Upper lobe of right lung (tissue), 1 donor: ENCODE measurements at regions not wholly inside any gene's neighbourhood (a gene's known extent, or its start where the extent isn't known, plus 50 kb on each side); places are given as distances from the start of the nearest gene placed in this dataset.

Experiments
- ATAC-seq: fragments of 200-7000 bp; cut with Tn5 transposase; one replicate; pipeline ENCODE4 v1.9.1; 2020; ENCODE audit warnings: mild to moderate bottlenecking, moderate library complexity
- DNase-seq: peaks from one replicate; pipeline ENCODE4 v3.0.0-alpha.2; 2020
- H3K27ac ChIP-seq: fragments of 200-600 bp; one replicate; pipeline ENCODE4 v1.8.0; 2022
- H3K27me3 ChIP-seq: fragments of 200-600 bp; one replicate; pipeline ENCODE4 v1.8.0; 2022; ENCODE audit warnings: mild to moderate bottlenecking
- H3K36me3 ChIP-seq: fragments of 200-600 bp; one replicate; pipeline ENCODE4 v1.8.0; 2022
- H3K4me1 ChIP-seq: fragments of 200-600 bp; one replicate; pipeline ENCODE4 v1.8.0; 2022
- H3K4me3 ChIP-seq: fragments of 200-600 bp; one replicate; pipeline ENCODE4 v1.8.0; 2022; ENCODE audit warnings: mild to moderate bottlenecking
- H3K9me3 ChIP-seq: fragments of 200-600 bp; one replicate; pipeline ENCODE4 v1.8.0; 2022
- CTCF ChIP-seq: fragments of 200-600 bp; IDR thresholded peaks from one replicate; pipeline ENCODE4 v1.8.0; 2022; ENCODE audit warnings: antibody characterized with exemption
- intact Hi-C: fragments of 100-400 bp; cut with DNase I; formaldehyde crosslinking; loops from one replicate; pipeline ENCODE4 v1.11.0; 2022
- donor health status: DM: no; HTN: yes; CAD: no; lungs with severe emphysema.

GRCh38 chr20:11328839-11329238, 588.9 kb upstream of the BTBD3 start:
- ATAC-seq (no peak), DNase-seq (no peak)
- Histone ChIP-seq H3K4me3 (no peak overlapping the region), H3K27me3 (no peaks in the 10 kb centered on the region), H3K36me3 (no peaks in the 10 kb centered on the region), H3K4me1 (no peaks in the 10 kb centered on the region), H3K27ac (no peak overlapping the region), H3K9me3 (no peaks in the 10 kb centered on the region)
- TF ChIP-seq CTCF: no peak
- intact Hi-C loops: no loop called here

- intact Hi-C loops: no loop called here
- Histone ChIP-seq H3K27ac (no peak overlapping the region), H3K27me3 (no peaks in the 10 kb centered on the region), H3K4me3 (no peak overlapping the region), H3K4me1 (no peaks in the 10 kb centered on the region), H3K36me3 (no peaks in the 10 kb centered on the region), H3K9me3 (no peaks in the 10 kb centered on the region)
- no peak for TF ChIP-seq CTCF
- ATAC-seq (no peak), DNase-seq (no peak)
These were observed 588.4 kb upstream of the BTBD3 start for GRCh38 chr20:11329271-11329670.

GRCh38 chr20:11331096-11331495, 586.6 kb upstream of the BTBD3 start:
- intact Hi-C loops: no loop called here
- H3K27ac ChIP-seq: no peak overlapping the region
- H3K27me3 ChIP-seq: no peaks in the 10 kb centered on the region
- DNase-seq (no peak), ATAC-seq (no peak)
- H3K9me3 ChIP-seq: no peaks in the 10 kb centered on the region
- no peak overlapping the region for H3K4me3 ChIP-seq
- H3K36me3 ChIP-seq: no peaks in the 10 kb centered on the region
- no peaks in the 10 kb centered on the region for H3K4me1 ChIP-seq
- TF ChIP-seq CTCF: no peak

- no peak for ATAC-seq
- no peaks in the 10 kb centered on the region for H3K36me3 ChIP-seq
- no peaks in the 10 kb centered on the region for H3K9me3 ChIP-seq
- no peak for TF ChIP-seq CTCF
- DNase-seq: no peak
- intact Hi-C loops: no loop called here
- no peaks in the 10 kb centered on the region for H3K4me1 ChIP-seq
- no peak overlapping the region for H3K4me3 ChIP-seq
- H3K27me3 ChIP-seq: no peaks in the 10 kb centered on the region
- no peak overlapping the region for H3K27ac ChIP-seq
These were observed 585.3 kb upstream of the BTBD3 start for GRCh38 chr20:11332381-11332780.

- DNase-seq (no peak), ATAC-seq (no peak)
- no peak overlapping the region for H3K4me3 ChIP-seq
- no peaks in the 10 kb centered on the region for H3K9me3 ChIP-seq
- intact Hi-C loops: no loop called here
- no peaks in the 10 kb centered on the region for H3K27me3 ChIP-seq
- no peaks in the 10 kb centered on the region for H3K4me1 ChIP-seq
- H3K27ac ChIP-seq: no peak overlapping the region
- H3K36me3 ChIP-seq: no peaks in the 10 kb centered on the region
- no peak for TF ChIP-seq CTCF
These were observed 584.1 kb upstream of the BTBD3 start for GRCh38 chr20:11333634-11334033.

GRCh38 chr20:11337361-11338130, 580.1 kb upstream of the BTBD3 start:
- intact Hi-C loops: no loop called here
- no peak for TF ChIP-seq CTCF
- no peak for DNase-seq
- ATAC-seq: no peak
- Histone ChIP-seq H3K4me3 (no peak overlapping the region), H3K27me3 (no peaks in the 10 kb centered on the region), H3K27ac (no peak overlapping the region), H3K9me3 (no peaks in the 10 kb centered on the region), H3K4me1 (no peaks in the 10 kb centered on the region), H3K36me3 (no peaks in the 10 kb centered on the region)
